Activated CD4-positive, alpha-beta T cell treated with anti-CD3 and anti-CD28 coated beads, Interleukin-10, Interleukin-2, amounts not matched to agents 100 ng/mL and 50 ng/mL, durations not matched to agents 16 hours and 8 hours (primary cell): ENCODE measurements at regions not wholly inside any gene's neighbourhood (a gene's known extent, or its start where the extent isn't known, plus 50 kb on each side); places are given as distances from the start of the nearest gene placed in this dataset.
A peak's percentile ranks its signal among the peaks of the same experiment; 100 is the strongest.

Experiments
- DNase-seq: peaks from one replicate; pipeline ENCODE4 v3.0.0-alpha.2; 2020

- no peak for DNase-seq
These were observed 904.8 kb upstream of the TMEM132C start for GRCh38 chr12:127362121-127362520.

GRCh38 chr12:127363392-127363791 lies 903.6 kb upstream of the TMEM132C start:
- peak; percentile 9 for DNase-seq

- no peak for DNase-seq
These were observed 893.4 kb upstream of the TMEM132C start for GRCh38 chr12:127373559-127373958.

GRCh38 chr12:127374447-127374846 lies 892.5 kb upstream of the TMEM132C start:
- DNase-seq: no peak

- peak; percentile 67 for DNase-seq
These were observed 885.8 kb upstream of the TMEM132C start for GRCh38 chr12:127381043-127381668.

- DNase-seq: no peak
These were observed 885.3 kb upstream of the TMEM132C start for GRCh38 chr12:127381681-127382080.

GRCh38 chr12:127383281-127383680 lies 883.7 kb upstream of the TMEM132C start:
- no peak for DNase-seq

GRCh38 chr12:127386723-127387122 lies 880.2 kb upstream of the TMEM132C start:
- DNase-seq: no peak

- no peak for DNase-seq
These were observed 878.0 kb upstream of the TMEM132C start for GRCh38 chr12:127388985-127389384.

GRCh38 chr12:127389923-127390322 lies 877.0 kb upstream of the TMEM132C start:
- no peak for DNase-seq

- DNase-seq: no peak
These were observed 873.5 kb upstream of the TMEM132C start for GRCh38 chr12:127393465-127393864.

- no peak for DNase-seq
These were observed 873.1 kb upstream of the TMEM132C start for GRCh38 chr12:127393896-127394295.

GRCh38 chr12:127396734-127397133 lies 870.2 kb upstream of the TMEM132C start:
- DNase-seq: no peak

GRCh38 chr12:127398016-127398710 lies 868.8 kb upstream of the TMEM132C start:
- DNase-seq: no peak

- no peak for DNase-seq
These were observed 867.5 kb upstream of the TMEM132C start for GRCh38 chr12:127399451-127399850.

GRCh38 chr12:127400221-127400620 lies 866.7 kb upstream of the TMEM132C start:
- DNase-seq: no peak

GRCh38 chr12:127401005-127401404 lies 866.0 kb upstream of the TMEM132C start:
- DNase-seq: no peak

GRCh38 chr12:127401536-127401935 lies 865.4 kb upstream of the TMEM132C start:
- no peak for DNase-seq

- DNase-seq: no peak
These were observed 855.6 kb upstream of the TMEM132C start for GRCh38 chr12:127411166-127411915.

GRCh38 chr12:127411981-127412380 lies 855.0 kb upstream of the TMEM132C start:
- DNase-seq: no peak

GRCh38 chr12:127412866-127413265 lies 854.1 kb upstream of the TMEM132C start:
- no peak for DNase-seq

GRCh38 chr12:127414186-127414585 lies 852.8 kb upstream of the TMEM132C start:
- no peak for DNase-seq

- DNase-seq: no peak
These were observed 852.3 kb upstream of the TMEM132C start for GRCh38 chr12:127414636-127415035.

- peak; percentile 1 for DNase-seq
These were observed 850.2 kb upstream of the TMEM132C start for GRCh38 chr12:127416796-127417195.
